WTC11 (cell line): ENCODE measurements at regions not wholly inside any gene's neighbourhood (a gene's known extent, or its start where the extent isn't known, plus 50 kb on each side); places are given as distances from the start of the nearest gene placed in this dataset.

Experiments
- ETV6 ChIP-seq: sonication (generic); formaldehyde crosslinking; IDR thresholded peaks from 2 replicates; pipeline ENCODE4 v1.8.1; 2022; ENCODE audit warnings: mild to moderate bottlenecking, missing genetic modification reagents
- FOXJ3 ChIP-seq: sonication (generic); formaldehyde crosslinking; IDR thresholded peaks from 2 replicates; pipeline ENCODE4 v1.9.0; 2021; ENCODE audit warnings: missing genetic modification reagents, mild to moderate bottlenecking, borderline replicate concordance
- IRF1 ChIP-seq: sonication (generic); formaldehyde crosslinking; IDR thresholded peaks from 2 replicates; pipeline ENCODE4 v1.8.0; 2023; ENCODE audit warnings: missing genetic modification reagents
- NR1H2 ChIP-seq: sonication (generic); formaldehyde crosslinking; IDR thresholded peaks from 2 replicates; pipeline ENCODE4 v1.9.0; 2021; ENCODE audit warnings: mild to moderate bottlenecking, moderate library complexity, missing genetic modification reagents
- NR2C2 ChIP-seq: sonication (generic); formaldehyde crosslinking; IDR thresholded peaks from 2 replicates; pipeline ENCODE4 v1.8.0; 2022; ENCODE audit warnings: mild to moderate bottlenecking, missing genetic modification reagents
- SMAD4 ChIP-seq: sonication (generic); formaldehyde crosslinking; IDR thresholded peaks from 2 replicates; pipeline ENCODE4 v1.8.0; 2022; ENCODE audit warnings: mild to moderate bottlenecking, missing genetic modification reagents
- TEAD4 ChIP-seq: sonication (generic); formaldehyde crosslinking; IDR thresholded peaks from 2 replicates; pipeline ENCODE4 v1.8.0; 2022; ENCODE audit warnings: mild to moderate bottlenecking, missing genetic modification reagents
- USF1 ChIP-seq: sonication (generic); formaldehyde crosslinking; IDR thresholded peaks from 2 replicates; pipeline ENCODE4 v1.8.0; 2022; ENCODE audit warnings: mild to moderate bottlenecking, missing genetic modification reagents
- TF ChIP-seq, protein P1 (sequence below): fragments of 200-600 bp; IDR thresholded peaks from 2 replicates; pipeline ENCODE4 v1.8.0; 2022; ENCODE audit warnings: antibody characterized with exemption
- TF ChIP-seq, protein P2 (sequence below): sonication (generic); formaldehyde crosslinking; IDR thresholded peaks from 2 replicates; pipeline ENCODE4 v1.8.1; 2023; ENCODE audit warnings: mild to moderate bottlenecking, moderate library complexity, missing genetic modification reagents

GRCh38 chr2:2528846-2529245 is 197.8 kb upstream of the MYT1L start:
- TF ChIP-seq, protein P1, sequence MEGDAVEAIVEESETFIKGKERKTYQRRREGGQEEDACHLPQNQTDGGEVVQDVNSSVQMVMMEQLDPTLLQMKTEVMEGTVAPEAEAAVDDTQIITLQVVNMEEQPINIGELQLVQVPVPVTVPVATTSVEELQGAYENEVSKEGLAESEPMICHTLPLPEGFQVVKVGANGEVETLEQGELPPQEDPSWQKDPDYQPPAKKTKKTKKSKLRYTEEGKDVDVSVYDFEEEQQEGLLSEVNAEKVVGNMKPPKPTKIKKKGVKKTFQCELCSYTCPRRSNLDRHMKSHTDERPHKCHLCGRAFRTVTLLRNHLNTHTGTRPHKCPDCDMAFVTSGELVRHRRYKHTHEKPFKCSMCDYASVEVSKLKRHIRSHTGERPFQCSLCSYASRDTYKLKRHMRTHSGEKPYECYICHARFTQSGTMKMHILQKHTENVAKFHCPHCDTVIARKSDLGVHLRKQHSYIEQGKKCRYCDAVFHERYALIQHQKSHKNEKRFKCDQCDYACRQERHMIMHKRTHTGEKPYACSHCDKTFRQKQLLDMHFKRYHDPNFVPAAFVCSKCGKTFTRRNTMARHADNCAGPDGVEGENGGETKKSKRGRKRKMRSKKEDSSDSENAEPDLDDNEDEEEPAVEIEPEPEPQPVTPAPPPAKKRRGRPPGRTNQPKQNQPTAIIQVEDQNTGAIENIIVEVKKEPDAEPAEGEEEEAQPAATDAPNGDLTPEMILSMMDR, result no peak
- TF ChIP-seq USF1 (CRISPR knock-in tag) (no peak), FOXJ3 (CRISPR knock-in tag) (no peak), NR2C2 (no peak), SMAD4 (CRISPR knock-in tag) (no peak), IRF1 (no peak), ETV6 (no peak), TEAD4 (CRISPR knock-in tag) (no peak), NR1H2 (CRISPR knock-in tag) (no peak)
- TF ChIP-seq, protein P2, sequence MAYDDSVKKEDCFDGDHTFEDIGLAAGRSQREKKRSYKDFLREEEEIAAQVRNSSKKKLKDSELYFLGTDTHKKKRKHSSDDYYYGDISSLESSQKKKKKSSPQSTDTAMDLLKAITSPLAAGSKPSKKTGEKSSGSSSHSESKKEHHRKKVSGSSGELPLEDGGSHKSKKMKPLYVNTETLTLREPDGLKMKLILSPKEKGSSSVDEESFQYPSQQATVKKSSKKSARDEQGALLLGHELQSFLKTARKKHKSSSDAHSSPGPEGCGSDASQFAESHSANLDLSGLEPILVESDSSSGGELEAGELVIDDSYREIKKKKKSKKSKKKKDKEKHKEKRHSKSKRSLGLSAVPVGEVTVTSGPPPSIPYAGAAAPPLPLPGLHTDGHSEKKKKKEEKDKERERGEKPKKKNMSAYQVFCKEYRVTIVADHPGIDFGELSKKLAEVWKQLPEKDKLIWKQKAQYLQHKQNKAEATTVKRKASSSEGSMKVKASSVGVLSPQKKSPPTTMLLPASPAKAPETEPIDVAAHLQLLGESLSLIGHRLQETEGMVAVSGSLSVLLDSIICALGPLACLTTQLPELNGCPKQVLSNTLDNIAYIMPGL, result no peak
